Ishikawa (cell line): ENCODE measurements at regions not wholly inside any gene's neighbourhood (a gene's known extent, or its start where the extent isn't known, plus 50 kb on each side); places are given as distances from the start of the nearest gene placed in this dataset.

Experiments
- CEBPB ChIP-seq: IDR thresholded peaks from 2 replicates; pipeline ENCODE4 v1.6.1; 2012
- CREB1 ChIP-seq: IDR thresholded peaks from 2 replicates; pipeline ENCODE4 v1.6.1; 2012; ENCODE audit warnings: low read depth
- EGR1 ChIP-seq: IDR thresholded peaks from 2 replicates; pipeline ENCODE4 v1.6.1; 2012
- EP300 ChIP-seq: IDR thresholded peaks from 2 replicates; pipeline ENCODE4 v1.6.1; 2012; ENCODE audit warnings: borderline replicate concordance
- FOXM1 ChIP-seq: IDR thresholded peaks from 2 replicates; pipeline ENCODE4 v1.6.1; 2012; ENCODE audit warnings: low read depth, borderline replicate concordance
- MAX ChIP-seq: IDR thresholded peaks from 2 replicates; pipeline ENCODE4 v1.6.1; 2012
- NFIC ChIP-seq: IDR thresholded peaks from 2 replicates; pipeline ENCODE4 v1.6.1; 2012
- RAD21 ChIP-seq: IDR thresholded peaks from 2 replicates; pipeline ENCODE4 v1.6.1; 2012; ENCODE audit warnings: low read depth
- TAF1 ChIP-seq: IDR thresholded peaks from 2 replicates; pipeline ENCODE4 v1.6.1; 2012; ENCODE audit warnings: low read depth, mild to moderate bottlenecking
- TCF12 ChIP-seq: IDR thresholded peaks from 2 replicates; pipeline ENCODE4 v1.6.1; 2012; ENCODE audit warnings: low read depth
- TEAD4 ChIP-seq: IDR thresholded peaks from 2 replicates; pipeline ENCODE4 v1.6.1; 2012
- USF1 ChIP-seq: IDR thresholded peaks from 2 replicates; pipeline ENCODE4 v1.6.1; 2012
- YY1 ChIP-seq: IDR thresholded peaks from 2 replicates; pipeline ENCODE4 v1.6.1; 2012; ENCODE audit warnings: low read depth
- ZBTB7A ChIP-seq: IDR thresholded peaks from 2 replicates; pipeline ENCODE4 v1.6.1; 2012; ENCODE audit warnings: low read depth
- TF ChIP-seq, protein P1 (sequence below): IDR thresholded peaks from 2 replicates; pipeline ENCODE4 v1.6.1; 2012; ENCODE audit warnings: low read depth, mild to moderate bottlenecking

DNA sequence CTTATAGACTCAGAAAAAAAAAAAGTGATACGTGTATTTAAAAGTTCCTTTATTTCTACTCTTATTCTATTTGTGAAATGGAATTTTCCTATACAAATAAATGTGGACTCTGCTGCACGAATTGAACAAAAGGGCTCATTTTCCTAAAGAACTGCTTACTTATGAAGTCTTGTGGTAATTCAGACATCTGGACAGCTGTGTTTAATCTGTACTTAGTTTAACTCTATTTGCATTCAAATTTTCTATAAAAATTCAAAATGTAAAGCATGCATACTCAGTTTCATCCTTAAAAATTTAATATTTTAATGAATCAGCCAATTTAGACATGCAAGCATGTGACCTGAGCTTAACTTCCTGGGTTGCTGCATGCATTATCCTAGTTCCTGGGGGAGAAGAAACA lies 118.0 kb upstream of the PCLO start:
- TF ChIP-seq MAX (no peak), FOXM1 (no peak), NFIC (no peak), CEBPB (no peak)

GRCh38 chr7:83276250-83276649 lies 113.6 kb upstream of the PCLO start:
- TF ChIP-seq CEBPB (no peak), MAX (no peak), EP300 (no peak), EGR1 (no peak), YY1 (no peak), TCF12 (no peak), NFIC (no peak), ZBTB7A (no peak), USF1 (no peak)
- TF ChIP-seq, protein P1, sequence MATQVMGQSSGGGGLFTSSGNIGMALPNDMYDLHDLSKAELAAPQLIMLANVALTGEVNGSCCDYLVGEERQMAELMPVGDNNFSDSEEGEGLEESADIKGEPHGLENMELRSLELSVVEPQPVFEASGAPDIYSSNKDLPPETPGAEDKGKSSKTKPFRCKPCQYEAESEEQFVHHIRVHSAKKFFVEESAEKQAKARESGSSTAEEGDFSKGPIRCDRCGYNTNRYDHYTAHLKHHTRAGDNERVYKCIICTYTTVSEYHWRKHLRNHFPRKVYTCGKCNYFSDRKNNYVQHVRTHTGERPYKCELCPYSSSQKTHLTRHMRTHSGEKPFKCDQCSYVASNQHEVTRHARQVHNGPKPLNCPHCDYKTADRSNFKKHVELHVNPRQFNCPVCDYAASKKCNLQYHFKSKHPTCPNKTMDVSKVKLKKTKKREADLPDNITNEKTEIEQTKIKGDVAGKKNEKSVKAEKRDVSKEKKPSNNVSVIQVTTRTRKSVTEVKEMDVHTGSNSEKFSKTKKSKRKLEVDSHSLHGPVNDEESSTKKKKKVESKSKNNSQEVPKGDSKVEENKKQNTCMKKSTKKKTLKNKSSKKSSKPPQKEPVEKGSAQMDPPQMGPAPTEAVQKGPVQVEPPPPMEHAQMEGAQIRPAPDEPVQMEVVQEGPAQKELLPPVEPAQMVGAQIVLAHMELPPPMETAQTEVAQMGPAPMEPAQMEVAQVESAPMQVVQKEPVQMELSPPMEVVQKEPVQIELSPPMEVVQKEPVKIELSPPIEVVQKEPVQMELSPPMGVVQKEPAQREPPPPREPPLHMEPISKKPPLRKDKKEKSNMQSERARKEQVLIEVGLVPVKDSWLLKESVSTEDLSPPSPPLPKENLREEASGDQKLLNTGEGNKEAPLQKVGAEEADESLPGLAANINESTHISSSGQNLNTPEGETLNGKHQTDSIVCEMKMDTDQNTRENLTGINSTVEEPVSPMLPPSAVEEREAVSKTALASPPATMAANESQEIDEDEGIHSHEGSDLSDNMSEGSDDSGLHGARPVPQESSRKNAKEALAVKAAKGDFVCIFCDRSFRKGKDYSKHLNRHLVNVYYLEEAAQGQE, result no peak

GRCh38 chr7:83273699-83274098 lies 111.0 kb upstream of the PCLO start:
- TF ChIP-seq CEBPB, result no peak
- TF ChIP-seq YY1, result no peak
- TF ChIP-seq TEAD4, result no peak
- no peak for TF ChIP-seq FOXM1
- TF ChIP-seq EGR1, result no peak
- no peak for TF ChIP-seq EP300
- no peak for TF ChIP-seq USF1
- TF ChIP-seq CREB1, result no peak
- TF ChIP-seq NFIC, result no peak
- TF ChIP-seq, protein P1, result no peak
- TF ChIP-seq RAD21, result no peak
- no peak for TF ChIP-seq MAX
- no peak for TF ChIP-seq TCF12
- no peak for TF ChIP-seq ZBTB7A
- TF ChIP-seq TAF1, result no peak

- peak; percentile 65 for TF ChIP-seq RAD21
- no peak for TF ChIP-seq CEBPB
- TF ChIP-seq TCF12, result no peak
Observed at GRCh38 chr7:83271212-83272099, 108.8 kb upstream of the PCLO start.

GRCh38 chr7:83270407-83270806 lies 107.7 kb upstream of the PCLO start:
- TF ChIP-seq RAD21 (no peak), USF1 (no peak), ZBTB7A (no peak), TAF1 (no peak), TCF12 (no peak), YY1 (no peak), MAX (no peak), FOXM1 (no peak)
- TF ChIP-seq, protein P1, result no peak
